Stimulated activated CD4-positive, alpha-beta T cell treated with anti-CD3 and anti-CD28 coated beads, Interleukin-15, amount 100 ng/mL, for 24 hours (primary cell): ENCODE measurements at regions not wholly inside any gene's neighbourhood (a gene's known extent, or its start where the extent isn't known, plus 50 kb on each side); places are given as distances from the start of the nearest gene placed in this dataset.
"Not testable (repeated sequence)": the region's sequence is repeated elsewhere in the genome, so short reads cannot be mapped to it uniquely, and the experiment has no call there.

Experiments
- DNase-seq: peaks from one replicate; pipeline ENCODE4 v3.0.0-alpha.2; 2020

DNA sequence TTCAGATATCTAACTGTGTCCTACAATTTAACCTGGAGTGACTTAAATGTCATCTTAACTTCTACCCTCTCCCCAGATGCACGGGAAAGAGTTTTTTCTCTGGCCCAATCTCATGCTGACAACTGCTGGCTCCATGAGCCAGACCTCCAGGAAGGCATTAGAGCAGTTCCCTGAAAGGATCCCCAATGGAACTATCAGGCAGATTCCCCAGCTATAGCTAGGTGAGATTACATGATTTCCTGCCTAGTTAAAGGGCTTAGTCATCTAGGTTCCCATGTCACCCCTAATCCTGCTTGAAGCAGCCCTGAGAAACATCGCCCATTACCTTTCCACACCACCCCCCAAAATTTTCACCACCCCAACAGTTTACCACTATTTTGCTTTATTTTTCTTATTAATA lies 373.5 kb upstream of the TRPC7 start:
- no peak for DNase-seq

DNA sequence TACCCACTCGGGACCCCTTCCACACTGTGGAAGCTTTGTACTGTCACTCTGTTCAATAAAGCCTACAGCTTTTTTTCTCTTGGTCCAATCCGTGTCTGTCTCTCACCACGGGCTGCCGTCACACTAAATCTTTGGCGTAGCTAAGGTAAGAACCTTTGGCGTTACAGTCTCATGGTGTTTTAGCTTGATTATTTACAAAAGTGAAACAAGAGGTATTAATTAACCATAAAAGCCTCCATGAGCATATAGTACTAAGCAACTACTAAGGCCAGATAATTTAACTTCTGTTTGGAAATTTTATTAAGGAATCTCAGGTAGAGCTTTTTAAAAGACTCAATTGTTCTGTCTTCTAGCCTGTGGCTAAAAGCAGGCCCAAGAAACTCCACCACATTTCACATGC lies 370.7 kb upstream of the TRPC7 start:
- no peak for DNase-seq

DNA sequence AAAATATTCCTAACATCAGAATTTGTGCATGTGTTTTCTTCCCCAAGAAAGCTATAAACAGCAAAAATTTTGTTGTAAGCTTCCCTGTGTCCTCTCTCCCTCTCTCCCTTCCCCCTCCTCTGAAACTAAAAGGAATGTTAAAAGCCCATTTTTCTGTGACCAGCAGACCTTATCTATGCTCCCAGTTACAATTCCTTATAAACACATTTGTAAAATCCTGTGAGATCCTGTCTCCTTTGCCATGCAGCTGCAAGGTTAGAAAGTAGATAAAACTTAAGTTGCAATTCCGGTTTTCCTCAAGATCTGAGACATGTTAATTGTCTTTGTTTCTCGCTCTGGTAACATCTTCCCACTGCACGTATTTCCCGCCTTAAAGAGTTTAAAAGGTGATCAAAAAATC lies 370.3 kb upstream of the TRPC7 start:
- not testable (repeated sequence) for DNase-seq

DNA sequence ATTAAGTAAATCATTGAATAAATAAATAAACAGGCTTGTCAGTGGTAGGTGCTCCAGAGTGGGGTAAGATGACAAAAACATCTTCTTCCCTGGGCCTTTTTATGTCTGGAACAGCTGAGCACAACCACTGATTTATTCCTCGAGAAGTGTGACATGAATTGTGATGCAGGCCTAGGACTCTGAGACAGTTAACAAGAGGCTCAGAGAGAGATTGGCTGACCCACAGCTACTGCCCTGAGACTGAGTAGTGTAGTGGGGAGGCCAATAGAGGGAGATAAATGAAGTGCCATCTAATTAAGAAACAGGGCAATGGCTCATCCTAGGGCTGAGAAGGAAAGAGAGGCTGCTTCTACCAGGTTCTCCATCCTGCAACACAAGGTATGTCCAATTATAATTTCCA lies 369.3 kb upstream of the TRPC7 start:
- no peak for DNase-seq

DNA sequence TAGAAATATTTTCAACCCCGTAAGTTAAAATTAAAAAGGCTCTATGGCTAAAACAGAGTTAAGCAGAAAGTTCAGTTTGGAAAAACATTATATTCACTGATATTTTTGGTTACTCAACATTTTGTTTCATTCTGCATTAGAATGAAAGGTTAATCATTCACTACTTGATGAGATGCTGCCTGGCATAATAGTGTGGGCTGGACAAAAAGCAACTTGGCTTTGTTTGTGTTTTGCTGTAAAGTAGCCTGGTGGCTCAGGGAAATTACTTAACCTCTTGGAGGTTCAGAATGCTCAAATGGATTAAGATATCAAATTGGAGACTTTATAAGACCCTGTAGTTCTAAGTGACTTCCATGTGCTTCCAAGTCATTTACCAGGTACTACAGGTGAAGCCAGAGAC lies 367.4 kb upstream of the TRPC7 start:
- DNase-seq: no peak

DNA sequence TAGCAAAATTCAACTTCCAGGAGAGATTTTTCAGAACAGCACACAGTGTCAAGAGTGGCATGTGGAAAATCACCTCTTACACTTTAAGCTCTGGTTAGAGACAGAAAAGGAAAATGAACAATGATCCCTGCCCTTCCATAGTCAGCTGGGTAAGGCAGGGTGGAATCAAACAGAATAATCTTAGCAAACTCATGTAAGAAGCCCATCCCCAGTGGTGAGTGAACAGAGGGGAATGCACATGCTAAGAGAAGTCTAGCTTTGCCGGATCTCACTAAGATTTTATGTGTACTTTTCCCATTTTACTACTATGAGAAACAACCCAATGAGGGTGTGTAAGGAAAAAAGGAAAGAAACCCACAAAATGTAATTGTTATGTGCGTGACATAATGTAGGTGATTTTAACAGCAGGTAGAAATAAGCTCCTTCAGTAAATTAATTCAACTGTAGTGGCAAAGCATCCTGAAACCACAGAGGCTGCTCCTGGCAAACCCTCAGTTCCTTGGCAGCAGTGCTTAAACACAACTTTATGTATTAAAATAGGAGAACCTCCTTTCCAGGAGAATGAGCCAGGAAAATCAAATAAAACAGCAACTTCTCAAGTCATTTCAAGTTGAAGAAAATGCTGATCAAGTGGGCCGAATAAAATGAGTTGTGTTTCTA lies 366.0 kb upstream of the TRPC7 start:
- DNase-seq: no peak

DNA sequence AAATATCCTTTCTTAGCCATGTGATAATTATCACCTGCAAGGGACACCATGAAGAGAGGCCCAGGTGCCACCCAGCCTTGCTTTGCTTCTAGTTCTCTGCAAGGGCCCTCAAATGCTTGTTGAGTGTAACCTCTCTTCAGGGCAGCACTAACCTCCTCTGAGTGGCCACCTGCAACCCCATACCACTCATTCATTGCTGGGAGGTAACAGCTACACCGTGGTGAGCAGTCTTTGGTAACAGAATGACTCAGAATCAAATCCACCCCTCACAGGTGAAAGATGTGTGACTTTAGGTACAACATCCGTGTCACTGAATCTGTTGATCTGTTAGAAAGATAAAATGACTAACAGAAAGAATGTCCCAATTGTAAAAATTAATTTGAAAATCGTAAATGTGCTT lies 365.1 kb upstream of the TRPC7 start:
- DNase-seq: no peak

DNA sequence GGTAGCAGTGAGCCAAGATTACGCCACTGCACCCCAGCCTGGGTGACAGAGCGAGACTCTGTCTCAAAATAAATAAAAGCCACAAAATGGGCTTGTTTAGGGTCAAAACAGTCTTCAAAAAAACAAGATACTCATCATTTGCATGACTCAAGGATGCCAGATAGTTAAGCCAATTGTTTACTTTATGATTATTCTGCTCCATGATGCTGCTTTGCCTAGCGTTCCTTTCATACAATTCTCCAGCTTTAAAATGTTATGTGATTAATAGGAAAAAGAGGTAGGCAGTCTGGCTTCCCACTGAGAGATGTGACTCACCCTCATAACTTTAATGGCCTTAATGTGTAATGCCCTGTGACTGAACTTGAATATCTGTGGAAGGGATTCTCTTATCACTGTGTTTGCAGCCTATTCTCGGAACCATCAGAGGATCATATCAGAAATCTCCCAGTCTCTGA lies 364.6 kb upstream of the TRPC7 start:
- DNase-seq: no peak

DNA sequence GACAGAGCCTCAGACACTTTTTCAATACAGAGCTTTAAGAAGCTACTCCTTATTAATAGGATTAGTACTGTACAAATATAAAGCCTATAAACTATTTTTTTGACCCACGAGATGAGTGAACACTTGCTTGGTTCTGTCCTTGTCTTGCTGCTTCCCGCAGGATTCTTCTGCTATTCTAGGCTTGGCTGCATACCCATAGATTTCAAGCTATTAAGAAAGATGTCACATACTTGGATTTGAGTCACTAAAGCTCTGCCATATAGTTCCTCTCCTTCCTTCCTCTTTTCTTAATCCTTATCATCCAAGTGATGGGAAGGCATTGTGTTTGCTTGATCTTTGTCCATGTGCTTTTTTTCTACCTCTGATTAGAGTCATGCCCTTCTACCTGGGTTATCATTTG lies 361.2 kb upstream of the TRPC7 start:
- no peak for DNase-seq

DNA sequence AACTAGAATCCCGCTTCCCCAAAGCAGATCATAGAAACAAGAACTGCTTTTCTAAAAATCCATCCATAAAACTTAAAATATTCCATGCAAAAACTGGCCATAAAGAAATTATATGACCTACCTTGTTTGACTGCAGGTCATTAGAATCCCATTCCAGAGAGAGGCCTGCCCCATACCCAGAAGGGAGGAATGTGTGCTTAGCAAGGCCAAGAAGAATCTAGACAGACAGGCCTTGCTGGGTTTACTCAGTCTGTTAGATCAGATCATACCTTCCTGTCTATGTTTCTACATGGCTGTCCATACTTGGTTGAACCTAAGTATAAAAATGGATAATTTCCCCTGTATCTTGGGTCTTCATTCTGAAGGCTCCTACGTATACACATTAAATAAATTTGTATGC lies 358.8 kb upstream of the TRPC7 start:
- no peak for DNase-seq

DNA sequence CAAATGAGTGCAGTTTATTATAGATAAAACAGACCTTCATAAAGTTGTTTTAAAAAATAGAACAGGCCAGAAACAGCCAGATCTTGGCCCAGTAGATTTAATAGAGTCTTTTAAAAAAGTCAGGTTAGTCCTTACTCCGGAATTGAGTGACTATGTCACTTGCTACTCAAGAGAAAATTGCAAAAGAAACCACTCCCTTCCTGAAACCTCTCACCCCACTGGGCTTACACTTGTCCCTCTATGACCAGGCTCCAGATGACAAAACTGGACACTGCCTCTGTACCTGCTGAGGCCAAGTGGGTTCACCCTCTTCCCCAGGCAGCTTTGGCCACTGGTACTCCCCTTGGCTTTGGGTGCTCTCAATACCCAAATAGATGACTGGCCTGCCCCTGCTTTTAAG lies 357.2 kb upstream of the TRPC7 start:
- no peak for DNase-seq

DNA sequence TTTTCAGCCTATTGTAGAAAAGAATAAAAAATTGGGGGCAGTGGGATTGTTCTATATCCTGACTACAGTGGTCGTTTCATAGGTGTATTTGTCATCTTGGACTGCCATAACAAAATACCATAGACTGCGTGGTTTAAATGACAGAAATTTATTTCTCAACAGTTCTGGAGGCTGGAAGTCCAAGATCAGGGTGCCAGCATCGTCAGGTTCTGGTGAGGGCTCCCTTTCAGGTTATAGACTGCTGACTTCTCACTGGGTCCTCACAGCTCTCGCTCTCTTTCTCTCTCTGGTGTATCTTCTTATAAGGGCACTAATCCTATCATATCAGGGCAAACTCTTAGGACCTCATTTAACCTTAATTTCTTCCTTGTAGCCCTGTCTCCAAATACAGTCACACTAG lies 356.7 kb upstream of the TRPC7 start:
- DNase-seq: no peak

DNA sequence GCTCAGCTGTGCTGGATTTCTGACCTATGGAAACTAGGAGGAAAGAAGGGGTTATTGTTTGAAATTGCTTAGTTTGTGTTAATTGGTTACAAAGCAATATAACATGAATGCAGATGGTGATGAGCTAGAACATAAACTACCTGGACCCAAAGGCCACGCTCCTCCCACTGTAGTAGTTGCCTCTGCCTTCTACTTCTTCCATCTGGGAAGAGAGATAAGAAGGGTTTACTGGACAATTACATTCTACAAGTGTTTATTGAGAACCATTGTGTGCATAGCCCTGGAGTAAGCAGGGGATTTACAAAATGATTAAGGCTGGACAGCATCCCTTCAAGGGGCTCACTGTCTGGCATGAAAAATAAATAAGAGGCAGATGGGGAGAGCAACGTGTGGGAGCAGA lies 355.3 kb upstream of the TRPC7 start:
- DNase-seq: no peak

DNA sequence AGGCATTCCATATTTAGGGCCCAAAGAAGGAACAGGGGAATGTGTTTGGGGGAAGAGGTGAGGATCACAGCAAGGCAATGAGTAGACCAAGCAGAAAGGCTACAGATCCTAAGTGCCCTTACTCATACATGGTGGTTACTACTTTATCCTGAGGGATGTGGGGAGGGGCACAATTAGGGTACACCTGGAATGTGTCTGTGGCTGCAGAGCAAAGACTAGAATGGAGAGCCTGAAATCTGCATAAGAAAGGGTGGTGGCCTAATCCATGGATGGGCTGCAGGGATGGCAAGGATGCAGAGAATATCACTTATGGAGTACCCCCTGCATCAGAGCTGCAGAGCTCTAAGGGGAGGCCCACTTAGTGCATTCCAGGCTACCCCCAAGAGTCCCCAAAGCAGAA lies 352.6 kb upstream of the TRPC7 start:
- DNase-seq: no peak

DNA sequence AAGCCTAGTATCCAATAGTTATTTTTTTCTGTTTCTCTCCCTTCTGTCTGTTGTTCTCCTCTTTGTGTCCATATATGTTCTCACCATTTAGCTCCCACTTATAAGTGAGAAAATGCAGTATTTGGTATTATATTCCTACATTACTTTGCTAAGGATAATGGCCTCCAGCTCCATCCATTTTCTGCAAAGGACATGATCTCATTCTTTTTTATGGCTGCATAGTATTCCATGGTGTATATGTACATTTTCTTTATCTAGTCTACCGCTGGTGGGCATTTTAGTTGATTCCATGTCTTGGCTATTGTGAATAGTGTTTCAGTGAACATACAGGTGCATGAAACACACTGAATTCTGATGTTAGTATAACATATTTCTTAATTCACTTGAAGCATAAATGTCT lies 348.9 kb upstream of the TRPC7 start:
- no peak for DNase-seq

DNA sequence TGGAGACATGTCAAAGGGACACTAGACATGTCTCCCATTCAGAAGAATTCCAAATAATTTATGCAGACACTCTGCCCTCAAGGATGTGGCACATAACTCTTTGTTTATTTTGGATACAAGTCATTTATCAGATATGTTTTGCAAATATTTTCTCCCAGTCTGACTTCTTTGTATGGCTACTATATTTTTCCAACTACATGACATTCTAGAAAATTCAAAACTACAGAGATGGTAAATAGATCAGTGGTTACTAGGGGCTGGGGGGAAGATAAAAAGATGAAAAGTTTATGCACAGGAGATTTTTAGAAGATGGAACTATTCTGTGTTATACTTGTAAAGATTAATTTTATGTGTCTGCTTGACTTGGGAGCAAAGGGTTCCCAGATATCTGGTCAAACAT lies 347.3 kb upstream of the TRPC7 start:
- DNase-seq: no peak

DNA sequence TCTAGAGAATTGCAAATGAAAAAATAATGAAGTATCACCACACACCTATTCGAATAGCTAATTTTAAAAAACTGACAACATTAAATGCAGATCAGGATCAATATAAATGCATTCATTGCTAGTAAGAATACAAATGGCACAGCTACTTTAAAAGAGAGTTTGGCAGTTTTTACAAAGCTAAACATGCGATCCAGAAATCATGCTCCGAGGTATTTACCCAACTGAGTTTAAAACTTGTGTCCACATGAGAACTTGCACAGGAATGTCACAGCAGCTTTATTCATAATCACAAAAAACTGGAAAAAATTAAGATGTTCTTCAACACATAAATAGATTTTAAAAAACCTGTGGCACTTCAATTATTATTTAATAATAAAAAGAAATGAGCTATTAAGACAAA lies 345.5 kb upstream of the TRPC7 start:
- no peak for DNase-seq

DNA sequence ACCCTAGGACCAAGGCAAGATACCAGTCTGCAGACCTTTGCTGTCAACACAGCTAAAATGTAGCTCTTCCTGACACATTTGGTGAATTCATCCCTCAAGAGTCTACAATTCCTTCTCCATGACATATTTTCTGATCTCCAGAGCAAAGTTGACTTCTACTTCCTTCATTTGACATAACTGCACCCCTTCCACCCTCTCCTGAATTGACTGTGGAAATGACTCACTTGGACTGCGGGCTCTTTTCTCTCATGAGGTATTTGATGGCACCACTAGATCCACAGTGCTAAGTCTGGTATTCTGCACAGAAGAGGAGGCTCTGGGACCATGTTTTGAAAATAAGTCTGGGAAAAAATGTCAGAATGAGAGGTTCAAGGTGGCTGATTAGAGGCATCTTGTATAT lies 338.4 kb upstream of the TRPC7 start:
- no peak for DNase-seq

DNA sequence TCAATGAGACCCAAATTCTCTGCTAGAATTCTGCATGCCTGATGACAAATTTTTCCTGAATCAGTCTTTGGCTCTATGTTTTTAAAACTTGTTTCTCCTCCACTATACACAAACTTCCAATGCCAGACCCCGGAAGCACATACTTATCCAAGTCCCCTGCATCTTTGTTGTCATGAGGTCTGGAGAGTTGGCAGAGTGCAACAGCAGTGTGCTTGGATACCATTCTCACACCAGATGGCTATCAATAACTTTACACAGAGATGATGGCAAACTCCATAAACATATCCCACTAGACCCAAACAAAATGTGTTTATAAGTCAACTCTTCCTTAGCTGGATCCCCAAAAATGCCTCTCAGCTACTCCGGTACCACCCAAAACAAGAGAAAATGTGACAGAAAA lies 337.7 kb upstream of the TRPC7 start:
- no peak for DNase-seq

DNA sequence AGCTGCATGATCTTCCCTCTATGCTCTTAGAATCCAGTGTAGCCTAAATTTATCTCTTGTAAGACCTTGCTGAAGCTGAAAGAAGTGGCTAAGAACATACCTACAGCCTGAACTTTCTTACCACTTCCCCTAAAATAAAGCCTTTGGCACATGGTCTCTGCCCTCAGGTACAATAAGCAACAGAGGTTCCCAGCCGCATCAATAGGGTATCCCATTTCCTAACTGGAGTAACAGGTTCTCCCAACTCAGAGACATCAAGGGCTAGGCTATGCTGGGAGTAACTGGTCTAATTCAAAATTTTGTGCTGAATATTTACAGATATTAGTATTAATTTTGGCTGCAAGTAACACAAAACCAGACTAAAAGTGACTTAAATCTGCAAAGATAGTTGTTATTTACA lies 335.8 kb upstream of the TRPC7 start:
- no peak for DNase-seq

DNA sequence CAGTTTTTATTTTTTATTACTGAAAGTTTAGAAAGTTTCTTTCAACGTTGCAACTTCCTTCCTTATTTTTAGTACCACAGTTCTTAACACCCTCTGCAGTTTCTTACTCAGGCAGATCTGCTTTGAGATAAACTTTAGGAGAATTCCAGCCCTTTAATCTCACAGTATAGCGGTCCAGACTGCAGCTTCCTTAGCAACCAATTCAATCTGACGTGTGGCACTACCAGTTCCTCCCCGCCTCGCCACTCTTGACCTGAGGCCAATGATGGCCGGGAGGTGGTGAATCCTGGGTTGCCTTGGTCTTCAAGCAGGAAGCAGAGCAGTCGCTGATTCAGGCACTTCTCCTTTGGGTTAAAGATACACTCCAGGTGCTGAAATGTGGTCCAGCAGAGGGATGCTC lies 334.3 kb upstream of the TRPC7 start:
- DNase-seq: no peak

DNA sequence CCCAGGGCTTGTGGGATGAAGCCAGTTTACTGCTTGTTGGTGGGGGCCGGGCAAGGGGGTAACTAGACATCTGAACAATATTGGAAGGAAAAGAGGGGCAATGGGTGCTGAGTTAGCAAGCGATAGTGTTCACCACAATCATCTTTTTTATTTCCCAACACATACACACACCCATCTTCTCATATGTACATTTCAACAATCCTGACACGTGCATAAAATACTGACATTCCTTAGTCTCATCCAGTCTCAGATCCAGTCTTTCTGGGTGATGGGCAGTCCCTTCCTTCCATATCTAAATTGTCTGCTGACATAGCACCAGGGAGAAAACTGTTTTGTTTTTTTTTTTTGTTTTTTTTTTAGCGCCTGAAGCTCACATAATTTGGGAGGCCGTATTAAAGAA lies 333.6 kb upstream of the TRPC7 start:
- no peak for DNase-seq

DNA sequence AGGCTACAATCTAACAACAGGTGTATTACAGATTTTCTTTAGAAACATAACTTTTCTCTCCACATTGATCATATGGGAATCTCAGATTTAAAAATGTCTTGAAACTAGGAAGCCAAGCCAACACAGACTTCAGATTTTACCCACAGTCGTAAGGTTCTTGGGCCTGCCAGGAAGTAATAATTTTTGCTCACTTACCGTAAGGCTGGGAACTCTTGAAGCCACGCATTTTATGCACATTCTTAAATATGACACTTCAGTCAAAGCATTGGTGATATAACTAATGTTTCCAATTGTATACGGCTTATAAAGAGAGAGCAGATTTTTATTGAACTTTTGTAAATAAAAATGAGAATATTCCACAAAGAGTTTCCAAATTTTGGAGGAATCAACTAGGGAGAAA lies 328.9 kb upstream of the TRPC7 start:
- no peak for DNase-seq

DNA sequence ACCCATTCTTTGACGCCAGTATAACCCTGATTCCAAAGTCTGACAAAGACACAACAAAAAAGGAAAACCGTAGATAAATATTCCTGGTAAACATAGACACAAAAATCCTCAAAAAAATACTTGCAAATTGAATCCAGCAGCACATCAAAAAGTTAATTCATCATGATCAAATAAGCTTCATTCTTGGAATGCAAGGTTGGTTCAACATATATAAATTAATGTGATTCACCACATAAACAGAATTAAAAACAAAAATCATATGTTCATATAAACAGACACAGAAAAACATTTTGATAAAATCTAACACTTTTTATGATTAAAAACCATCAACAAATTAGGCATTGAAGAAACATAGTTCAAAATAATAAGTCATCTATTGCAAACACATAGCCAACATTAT lies 324.2 kb upstream of the TRPC7 start:
- no peak for DNase-seq

DNA sequence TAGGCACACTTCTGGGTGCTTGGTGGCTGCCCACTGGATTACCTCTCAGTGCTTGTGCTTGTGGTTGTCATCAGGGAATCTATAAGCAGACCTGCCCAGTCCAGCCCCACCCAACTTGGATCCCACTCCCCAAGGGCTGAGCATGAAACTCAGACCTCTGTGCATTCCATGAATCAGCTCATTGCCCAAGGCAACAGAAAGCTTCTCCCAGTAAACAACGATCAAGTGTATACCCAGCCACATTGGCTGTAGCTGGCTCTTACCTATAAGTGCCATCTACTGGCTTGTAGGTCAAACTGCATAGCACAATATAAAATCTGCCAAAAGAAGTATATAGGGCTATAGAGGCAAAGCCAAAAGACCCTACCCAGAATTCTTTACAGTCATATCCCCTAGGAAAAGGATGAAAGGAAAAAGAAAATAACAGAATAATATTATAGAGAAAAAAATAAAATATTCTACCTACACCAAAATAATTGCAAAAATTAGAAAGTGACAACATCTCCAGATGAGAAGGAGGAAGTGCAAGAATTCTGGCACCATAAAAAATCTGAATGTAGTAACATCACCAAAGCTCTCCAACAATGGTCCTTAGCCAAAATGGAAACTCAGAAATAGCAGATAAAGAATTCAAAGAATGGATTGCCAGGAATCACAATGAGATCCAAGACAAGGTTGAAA lies 321.0 kb upstream of the TRPC7 start:
- no peak for DNase-seq
